ENCODE measurements at regions not wholly inside any gene's neighbourhood (a gene's known extent, or its start where the extent isn't known, plus 50 kb on each side); places are given as distances from the start of the nearest gene placed in this dataset.

DNA sequence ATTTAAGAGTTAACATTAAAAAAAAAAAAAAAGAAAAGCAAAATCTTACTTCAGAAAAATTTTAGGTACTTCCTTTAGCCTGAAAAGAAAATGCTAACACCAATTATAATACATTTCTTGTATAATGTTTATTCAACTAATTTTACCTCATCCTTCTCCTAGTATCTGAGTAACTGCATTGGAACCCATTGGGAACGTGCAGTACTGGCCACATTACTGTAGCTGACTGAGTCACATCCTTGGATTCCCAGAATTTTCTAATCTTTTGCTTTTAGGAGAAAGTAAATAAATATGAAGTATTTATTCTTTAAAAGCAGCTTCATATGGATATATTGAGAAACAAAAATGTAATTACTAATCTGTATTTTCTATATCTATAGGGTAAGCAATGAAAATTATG lies 82.6 kb upstream of the SLITRK2 start:
- TF ChIP-seq, protein P1, sequence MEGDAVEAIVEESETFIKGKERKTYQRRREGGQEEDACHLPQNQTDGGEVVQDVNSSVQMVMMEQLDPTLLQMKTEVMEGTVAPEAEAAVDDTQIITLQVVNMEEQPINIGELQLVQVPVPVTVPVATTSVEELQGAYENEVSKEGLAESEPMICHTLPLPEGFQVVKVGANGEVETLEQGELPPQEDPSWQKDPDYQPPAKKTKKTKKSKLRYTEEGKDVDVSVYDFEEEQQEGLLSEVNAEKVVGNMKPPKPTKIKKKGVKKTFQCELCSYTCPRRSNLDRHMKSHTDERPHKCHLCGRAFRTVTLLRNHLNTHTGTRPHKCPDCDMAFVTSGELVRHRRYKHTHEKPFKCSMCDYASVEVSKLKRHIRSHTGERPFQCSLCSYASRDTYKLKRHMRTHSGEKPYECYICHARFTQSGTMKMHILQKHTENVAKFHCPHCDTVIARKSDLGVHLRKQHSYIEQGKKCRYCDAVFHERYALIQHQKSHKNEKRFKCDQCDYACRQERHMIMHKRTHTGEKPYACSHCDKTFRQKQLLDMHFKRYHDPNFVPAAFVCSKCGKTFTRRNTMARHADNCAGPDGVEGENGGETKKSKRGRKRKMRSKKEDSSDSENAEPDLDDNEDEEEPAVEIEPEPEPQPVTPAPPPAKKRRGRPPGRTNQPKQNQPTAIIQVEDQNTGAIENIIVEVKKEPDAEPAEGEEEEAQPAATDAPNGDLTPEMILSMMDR (IDR thresholded peaks at IDR 0.05), result no peak
- TF ChIP-seq, protein P2, sequence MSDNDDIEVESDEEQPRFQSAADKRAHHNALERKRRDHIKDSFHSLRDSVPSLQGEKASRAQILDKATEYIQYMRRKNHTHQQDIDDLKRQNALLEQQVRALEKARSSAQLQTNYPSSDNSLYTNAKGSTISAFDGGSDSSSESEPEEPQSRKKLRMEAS (IDR thresholded peaks at IDR 0.05), result no peak
- TF ChIP-seq, protein P3, sequence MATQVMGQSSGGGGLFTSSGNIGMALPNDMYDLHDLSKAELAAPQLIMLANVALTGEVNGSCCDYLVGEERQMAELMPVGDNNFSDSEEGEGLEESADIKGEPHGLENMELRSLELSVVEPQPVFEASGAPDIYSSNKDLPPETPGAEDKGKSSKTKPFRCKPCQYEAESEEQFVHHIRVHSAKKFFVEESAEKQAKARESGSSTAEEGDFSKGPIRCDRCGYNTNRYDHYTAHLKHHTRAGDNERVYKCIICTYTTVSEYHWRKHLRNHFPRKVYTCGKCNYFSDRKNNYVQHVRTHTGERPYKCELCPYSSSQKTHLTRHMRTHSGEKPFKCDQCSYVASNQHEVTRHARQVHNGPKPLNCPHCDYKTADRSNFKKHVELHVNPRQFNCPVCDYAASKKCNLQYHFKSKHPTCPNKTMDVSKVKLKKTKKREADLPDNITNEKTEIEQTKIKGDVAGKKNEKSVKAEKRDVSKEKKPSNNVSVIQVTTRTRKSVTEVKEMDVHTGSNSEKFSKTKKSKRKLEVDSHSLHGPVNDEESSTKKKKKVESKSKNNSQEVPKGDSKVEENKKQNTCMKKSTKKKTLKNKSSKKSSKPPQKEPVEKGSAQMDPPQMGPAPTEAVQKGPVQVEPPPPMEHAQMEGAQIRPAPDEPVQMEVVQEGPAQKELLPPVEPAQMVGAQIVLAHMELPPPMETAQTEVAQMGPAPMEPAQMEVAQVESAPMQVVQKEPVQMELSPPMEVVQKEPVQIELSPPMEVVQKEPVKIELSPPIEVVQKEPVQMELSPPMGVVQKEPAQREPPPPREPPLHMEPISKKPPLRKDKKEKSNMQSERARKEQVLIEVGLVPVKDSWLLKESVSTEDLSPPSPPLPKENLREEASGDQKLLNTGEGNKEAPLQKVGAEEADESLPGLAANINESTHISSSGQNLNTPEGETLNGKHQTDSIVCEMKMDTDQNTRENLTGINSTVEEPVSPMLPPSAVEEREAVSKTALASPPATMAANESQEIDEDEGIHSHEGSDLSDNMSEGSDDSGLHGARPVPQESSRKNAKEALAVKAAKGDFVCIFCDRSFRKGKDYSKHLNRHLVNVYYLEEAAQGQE (IDR thresholded peaks at IDR 0.05), result no peak
- TF ChIP-seq HOXA7 (CRISPR knock-in tag; IDR thresholded peaks at IDR 0.05) (no peak), ESRRA (IDR thresholded peaks at IDR 0.05; ENCODE audit: borderline replicate concordance, low read length) (no peak), POLR2A (IDR thresholded peaks at IDR 0.05; ENCODE audit: low read length) (no peak), HMGXB4 (CRISPR knock-in tag; IDR thresholded peaks at IDR 0.05; ENCODE audit: borderline replicate concordance) (no peak), MAFK (IDR thresholded peaks at IDR 0.05; ENCODE audit: partially characterized antibody) (no peak), RAD21 (conservative IDR thresholded peaks at IDR 0.05 in 1 of 2, IDR thresholded peaks at IDR 0.05 in 1 of 2) (no peak), HDAC2 (IDR thresholded peaks at IDR 0.05) (no peak), BHLHE40 (IDR thresholded peaks at IDR 0.05; ENCODE audit: low read depth, low read length) (no peak), RNF2 (IDR thresholded peaks at IDR 0.05; ENCODE audit: borderline replicate concordance, low read depth) (no peak), JUN (IDR thresholded peaks at IDR 0.05) (no peak)
